ENCODE measurements at regions not wholly inside any gene's neighbourhood (a gene's known extent, or its start where the extent isn't known, plus 50 kb on each side); places are given as distances from the start of the nearest gene placed in this dataset.

DNA sequence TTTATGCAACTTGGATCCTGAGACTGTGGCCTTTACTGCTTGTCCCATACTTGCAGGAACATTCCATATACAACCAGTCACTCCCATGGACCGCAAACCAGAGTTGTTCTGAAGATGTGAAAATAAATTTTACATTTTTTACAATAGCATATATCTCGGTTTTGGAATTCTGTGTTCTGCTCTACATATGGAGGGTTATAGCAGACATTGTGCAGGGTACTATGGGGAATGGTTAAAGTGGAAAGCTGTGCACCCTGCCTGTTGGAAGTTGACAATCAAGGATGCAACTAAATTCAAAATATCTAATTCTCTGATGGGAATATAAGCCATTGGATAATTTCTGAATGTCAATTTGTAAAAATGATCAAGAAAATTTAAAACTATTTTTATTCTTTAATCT, 603.3 kb downstream of the RAB28 start:
- Histone ChIP-seq H3K9me3 (ENCODE audit: control insufficient read depth, insufficient read depth, low read length) (no peaks in the 10 kb centered on the region), H3K9ac (ENCODE audit: low read depth, low read length) (no peak overlapping the region), H3K27me3 (ENCODE audit: control insufficient read depth, insufficient read depth, low read length) (no peaks in the 10 kb centered on the region), H3K4me1 (ENCODE audit: control insufficient read depth, insufficient read depth, low read length) (peaks cover 5% of the 10 kb centered on the region), H3K36me3 (ENCODE audit: control insufficient read depth, insufficient read depth, low read length) (no peaks in the 10 kb centered on the region), H3K4me3 (ENCODE audit: low read depth, low read length) (no peak overlapping the region)

DNA sequence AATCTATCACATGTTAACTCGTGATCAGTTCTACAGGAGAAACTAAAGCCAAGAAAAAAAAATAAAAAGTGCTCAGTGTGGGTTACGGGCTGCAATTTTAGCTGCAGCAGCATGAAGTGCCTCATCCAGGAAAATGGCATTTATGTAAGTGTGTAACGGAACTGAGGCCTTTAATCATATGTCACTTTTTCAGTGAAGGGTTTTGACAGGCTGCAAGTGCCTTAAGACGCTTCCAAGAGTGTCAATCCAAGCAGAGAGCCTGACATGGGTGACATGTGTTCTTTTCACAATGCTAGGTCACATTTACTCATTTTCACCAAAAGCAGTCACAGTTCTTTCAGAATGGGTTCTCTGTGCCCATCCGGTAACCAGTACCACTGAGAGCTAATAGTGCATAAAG, 604.6 kb downstream of the RAB28 start:
- H3K4me3 ChIP-seq (ENCODE audit: low read depth, low read length) = no peak overlapping the region
- H3K36me3 ChIP-seq (ENCODE audit: control insufficient read depth, insufficient read depth, low read length) = no peaks in the 10 kb centered on the region
- no peaks in the 10 kb centered on the region for H3K27me3 ChIP-seq (ENCODE audit: control insufficient read depth, insufficient read depth, low read length)
- H3K9me3 ChIP-seq (ENCODE audit: control insufficient read depth, insufficient read depth, low read length) = no peaks in the 10 kb centered on the region
- H3K4me1 ChIP-seq (ENCODE audit: control insufficient read depth, insufficient read depth, low read length) = no peaks in the 10 kb centered on the region
- no peak overlapping the region for H3K9ac ChIP-seq (ENCODE audit: low read depth, low read length)

GRCh38 chr4:12875640-12876243, 608.4 kb downstream of the RAB28 start:
- H3K4me3 ChIP-seq (ENCODE audit: low read depth, low read length) = no peak overlapping the region
- H3K27me3 ChIP-seq (ENCODE audit: control insufficient read depth, insufficient read depth, low read length) = no peaks in the 10 kb centered on the region
- H3K36me3 ChIP-seq (ENCODE audit: control insufficient read depth, insufficient read depth, low read length) = no peaks in the 10 kb centered on the region
- H3K9me3 ChIP-seq (ENCODE audit: control insufficient read depth, insufficient read depth, low read length) = no peaks in the 10 kb centered on the region
- no peak overlapping the region for H3K9ac ChIP-seq (ENCODE audit: low read depth, low read length)
- H3K4me1 ChIP-seq (ENCODE audit: control insufficient read depth, insufficient read depth, low read length) = no peaks in the 10 kb centered on the region

- no peak overlapping the region for H3K9ac ChIP-seq (ENCODE audit: low read depth, low read length)
- no peaks in the 10 kb centered on the region for H3K36me3 ChIP-seq (ENCODE audit: control insufficient read depth, insufficient read depth, low read length)
- no peaks in the 10 kb centered on the region for H3K4me1 ChIP-seq (ENCODE audit: control insufficient read depth, insufficient read depth, low read length)
- H3K9me3 ChIP-seq (ENCODE audit: control insufficient read depth, insufficient read depth, low read length) = peaks cover 3% of the 10 kb centered on the region
- no peak overlapping the region for H3K4me3 ChIP-seq (ENCODE audit: low read depth, low read length)
- H3K27me3 ChIP-seq (ENCODE audit: control insufficient read depth, insufficient read depth, low read length) = no peaks in the 10 kb centered on the region
Measured at GRCh38 chr4:12873351-12873750, 610.8 kb downstream of the RAB28 start.

- no peaks in the 10 kb centered on the region for H3K36me3 ChIP-seq (ENCODE audit: control insufficient read depth, insufficient read depth, low read length)
- H3K9ac ChIP-seq (ENCODE audit: low read depth, low read length) = no peak overlapping the region
- H3K4me1 ChIP-seq (ENCODE audit: control insufficient read depth, insufficient read depth, low read length) = no peaks in the 10 kb centered on the region
- no peaks in the 10 kb centered on the region for H3K9me3 ChIP-seq (ENCODE audit: control insufficient read depth, insufficient read depth, low read length)
- H3K27me3 ChIP-seq (ENCODE audit: control insufficient read depth, insufficient read depth, low read length) = no peaks in the 10 kb centered on the region
- H3K4me3 ChIP-seq (ENCODE audit: low read depth, low read length) = no peak overlapping the region
Measured at GRCh38 chr4:12861422-12861821, 622.7 kb downstream of the RAB28 start.

- Histone ChIP-seq H3K9ac (ENCODE audit: low read depth, low read length) (no peak overlapping the region), H3K4me1 (ENCODE audit: control insufficient read depth, insufficient read depth, low read length) (no peaks in the 10 kb centered on the region), H3K4me3 (ENCODE audit: low read depth, low read length) (no peak overlapping the region), H3K9me3 (ENCODE audit: control insufficient read depth, insufficient read depth, low read length) (no peaks in the 10 kb centered on the region), H3K27me3 (ENCODE audit: control insufficient read depth, insufficient read depth, low read length) (no peaks in the 10 kb centered on the region), H3K36me3 (ENCODE audit: control insufficient read depth, insufficient read depth, low read length) (no peaks in the 10 kb centered on the region)
Measured at GRCh38 chr4:12852338-12853307, 631.5 kb downstream of the RAB28 start.

GRCh38 chr4:12846368-12846767, 637.8 kb downstream of the RAB28 start:
- Histone ChIP-seq H3K4me3 (ENCODE audit: low read depth, low read length) (no peak overlapping the region), H3K9ac (ENCODE audit: low read depth, low read length) (no peak overlapping the region)

GRCh38 chr4:12844141-12844540, 640.0 kb downstream of the RAB28 start:
- Histone ChIP-seq H3K27me3 (ENCODE audit: control insufficient read depth, insufficient read depth, low read length) (no peaks in the 10 kb centered on the region), H3K9ac (ENCODE audit: low read depth, low read length) (no peak overlapping the region), H3K4me1 (ENCODE audit: control insufficient read depth, insufficient read depth, low read length) (peaks cover 5% of the 10 kb centered on the region), H3K4me3 (ENCODE audit: low read depth, low read length) (no peak overlapping the region), H3K36me3 (ENCODE audit: control insufficient read depth, insufficient read depth, low read length) (no peaks in the 10 kb centered on the region), H3K9me3 (ENCODE audit: control insufficient read depth, insufficient read depth, low read length) (no peaks in the 10 kb centered on the region)

More at GRCh38 chr4:12846368-12846767, 637.8 kb downstream of the RAB28 start:
- H3K4me1 ChIP-seq (ENCODE audit: control insufficient read depth, insufficient read depth, low read length) = peaks cover 5% of the 10 kb centered on the region
- H3K36me3 ChIP-seq (ENCODE audit: control insufficient read depth, insufficient read depth, low read length) = no peaks in the 10 kb centered on the region
- H3K9me3 ChIP-seq (ENCODE audit: control insufficient read depth, insufficient read depth, low read length) = no peaks in the 10 kb centered on the region
- H3K27me3 ChIP-seq (ENCODE audit: control insufficient read depth, insufficient read depth, low read length) = no peaks in the 10 kb centered on the region

GRCh38 chr4:12827966-12828365, 656.2 kb downstream of the RAB28 start:
- Histone ChIP-seq H3K4me3 (ENCODE audit: low read depth, low read length) (no peak overlapping the region), H3K9me3 (ENCODE audit: control insufficient read depth, insufficient read depth, low read length) (no peaks in the 10 kb centered on the region), H3K36me3 (ENCODE audit: control insufficient read depth, insufficient read depth, low read length) (no peaks in the 10 kb centered on the region), H3K4me1 (ENCODE audit: control insufficient read depth, insufficient read depth, low read length) (no peaks in the 10 kb centered on the region), H3K27me3 (ENCODE audit: control insufficient read depth, insufficient read depth, low read length) (no peaks in the 10 kb centered on the region), H3K9ac (ENCODE audit: low read depth, low read length) (no peak overlapping the region)

DNA sequence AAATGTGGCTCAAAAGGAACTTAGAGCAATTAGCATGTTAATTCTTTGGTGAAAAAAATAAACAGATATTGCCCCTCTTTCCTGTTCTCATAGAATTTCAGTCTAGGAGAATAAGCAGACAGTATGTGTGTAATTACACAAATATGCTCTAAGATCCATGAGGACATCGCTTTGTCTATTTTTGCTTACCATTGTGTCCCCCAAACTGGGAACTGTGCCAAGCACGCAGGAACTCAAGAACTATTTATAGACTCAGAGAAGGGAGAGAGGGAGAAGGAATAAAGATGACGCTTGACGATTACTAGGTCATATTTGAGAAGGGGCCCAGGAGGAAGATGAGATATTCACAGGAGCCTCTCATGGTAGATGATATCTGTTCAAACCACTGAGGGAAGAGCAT, 692.6 kb downstream of the RAB28 start:
- no peak overlapping the region for H3K4me3 ChIP-seq (ENCODE audit: low read depth, low read length)
- no peak overlapping the region for H3K9ac ChIP-seq (ENCODE audit: low read depth, low read length)
- no peaks in the 10 kb centered on the region for H3K27me3 ChIP-seq (ENCODE audit: control insufficient read depth, insufficient read depth, low read length)
- H3K9me3 ChIP-seq (ENCODE audit: control insufficient read depth, insufficient read depth, low read length) = no peaks in the 10 kb centered on the region
- H3K4me1 ChIP-seq (ENCODE audit: control insufficient read depth, insufficient read depth, low read length) = no peaks in the 10 kb centered on the region
- no peaks in the 10 kb centered on the region for H3K36me3 ChIP-seq (ENCODE audit: control insufficient read depth, insufficient read depth, low read length)

- Histone ChIP-seq H3K9me3 (ENCODE audit: control insufficient read depth, insufficient read depth, low read length) (no peaks in the 10 kb centered on the region), H3K4me3 (ENCODE audit: low read depth, low read length) (no peak overlapping the region), H3K36me3 (ENCODE audit: control insufficient read depth, insufficient read depth, low read length) (no peaks in the 10 kb centered on the region), H3K4me1 (ENCODE audit: control insufficient read depth, insufficient read depth, low read length) (no peaks in the 10 kb centered on the region), H3K27me3 (ENCODE audit: control insufficient read depth, insufficient read depth, low read length) (no peaks in the 10 kb centered on the region), H3K9ac (ENCODE audit: low read depth, low read length) (no peak overlapping the region)
Measured at GRCh38 chr4:12787261-12787660, 696.9 kb downstream of the RAB28 start.

GRCh38 chr4:12778706-12779105, 705.4 kb downstream of the RAB28 start:
- no peaks in the 10 kb centered on the region for H3K9me3 ChIP-seq (ENCODE audit: control insufficient read depth, insufficient read depth, low read length)

More at GRCh38 chr4:12778706-12779105, 705.4 kb downstream of the RAB28 start:
- H3K36me3 ChIP-seq (ENCODE audit: control insufficient read depth, insufficient read depth, low read length) = no peaks in the 10 kb centered on the region
- no peak overlapping the region for H3K4me3 ChIP-seq (ENCODE audit: low read depth, low read length)
- no peaks in the 10 kb centered on the region for H3K27me3 ChIP-seq (ENCODE audit: control insufficient read depth, insufficient read depth, low read length)
- H3K4me1 ChIP-seq (ENCODE audit: control insufficient read depth, insufficient read depth, low read length) = no peaks in the 10 kb centered on the region
- no peak overlapping the region for H3K9ac ChIP-seq (ENCODE audit: low read depth, low read length)

Data from iPS-15b (cell line).